Loucy (cell line): ENCODE measurements at regions not wholly inside any gene's neighbourhood (a gene's known extent, or its start where the extent isn't known, plus 50 kb on each side); places are given as distances from the start of the nearest gene placed in this dataset.

Source experiments
- H2AFZ ChIP-seq: fragments of 200-600 bp; sonication (generic); 2 replicates; pipeline ENCODE4 v1.6.0; 2016; ENCODE audit warnings: antibody characterized with exemption, mild to moderate bottlenecking, low read length, moderate library complexity
- H3F3A ChIP-seq: fragments of 200-600 bp; 2 replicates; pipeline ENCODE4 v1.6.0; 2016; ENCODE audit warnings: antibody characterized with exemption, low read depth, mild to moderate bottlenecking
- H3K27me3 ChIP-seq: fragments of 200-600 bp; sonication (generic); 2 replicates; pipeline ENCODE4 v1.6.1; 2014; ENCODE audit warnings: low read length, mild to moderate bottlenecking; ENCODE audit not compliant: insufficient read depth, poor library complexity, severe bottlenecking
- H3K36me3 ChIP-seq: fragments of 200-600 bp; sonication (generic); 2 replicates; pipeline ENCODE4 v1.6.1; 2016; ENCODE audit warnings: low read length; ENCODE audit not compliant: insufficient read depth
- H3K4me1 ChIP-seq: fragments of 200-600 bp; sonication (generic); 2 replicates; pipeline ENCODE4 v1.5.1; 2014; ENCODE audit warnings: low read length, mild to moderate bottlenecking; ENCODE audit not compliant: insufficient read depth, poor library complexity, severe bottlenecking
- H3K4me2 ChIP-seq: fragments of 200-600 bp; sonication (generic); 2 replicates; pipeline ENCODE4 v1.6.0; 2014; ENCODE audit warnings: antibody characterized with exemption, low read length, low read depth, mild to moderate bottlenecking; ENCODE audit not compliant: poor library complexity, severe bottlenecking
- H3K4me3 ChIP-seq: fragments of 200-600 bp; sonication (generic); 2 replicates; pipeline ENCODE4 v1.5.1; 2014; ENCODE audit warnings: low read length, mild to moderate bottlenecking, mixed read lengths; ENCODE audit not compliant: poor library complexity, severe bottlenecking
- H3K79me2 ChIP-seq: fragments of 200-600 bp; sonication (generic); 2 replicates; pipeline ENCODE4 v1.6.1; 2014; ENCODE audit warnings: low read length; ENCODE audit not compliant: insufficient read depth
- H3K9ac ChIP-seq: fragments of 200-600 bp; sonication (generic); 2 replicates; pipeline ENCODE4 v1.6.0; 2014; ENCODE audit warnings: mild to moderate bottlenecking, low read depth, low read length, moderate library complexity; ENCODE audit not compliant: poor library complexity, severe bottlenecking
- H3K9me2 ChIP-seq: fragments of 200-600 bp; sonication (generic); replicated peaks from 2 replicates; pipeline ENCODE4 v1.6.1; 2016; ENCODE audit warnings: low read depth, low read length, mixed read lengths
- H3K9me3 ChIP-seq: fragments of 200-600 bp; sonication (generic); 2 replicates; pipeline ENCODE4 v1.6.1; 2014; ENCODE audit warnings: mild to moderate bottlenecking, antibody characterized with exemption, low read length, low read depth; ENCODE audit not compliant: insufficient read depth
- H4K20me1 ChIP-seq: fragments of 200-600 bp; sonication (generic); 2 replicates; pipeline ENCODE4 v1.6.0; 2014; ENCODE audit warnings: antibody characterized with exemption, low read length, mild to moderate bottlenecking; ENCODE audit not compliant: insufficient read depth, poor library complexity, severe bottlenecking
- EZH2phosphoT487 ChIP-seq: fragments of 200-600 bp; IDR thresholded peaks from 2 replicates; pipeline ENCODE4 v1.6.1; 2018; ENCODE audit warnings: antibody characterized with exemption, mild to moderate bottlenecking, moderate library complexity, borderline replicate concordance
- TF ChIP-seq, protein P1 (sequence below): fragments of 200-600 bp; sonication (generic); conservative IDR thresholded peaks from 2 replicates; pipeline ENCODE4 v1.5.1; 2014; ENCODE audit warnings: mild to moderate bottlenecking, antibody characterized with exemption, low read length

DNA sequence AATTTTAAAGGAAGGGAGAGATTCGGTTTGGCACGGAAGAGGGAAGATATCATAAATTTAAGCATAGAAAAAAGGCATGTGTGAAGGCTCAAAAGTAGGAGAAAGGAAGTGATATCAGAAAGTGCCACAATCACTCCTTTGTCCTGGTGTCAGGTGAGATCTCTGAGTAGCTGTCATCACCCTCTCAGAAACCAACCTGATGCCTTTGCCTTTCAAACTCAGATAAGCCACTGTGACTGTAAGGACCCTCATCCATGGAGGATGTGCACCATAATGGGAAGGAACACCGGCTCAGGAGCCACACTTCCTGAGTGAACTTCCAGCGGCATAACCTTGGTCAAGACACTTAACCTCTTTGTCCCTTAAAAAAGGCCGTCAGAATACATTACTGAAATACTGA is 318.7 kb upstream of the SEMA6D start:
- no peak for TF ChIP-seq EZH2phosphoT487
- TF ChIP-seq, protein P1, sequence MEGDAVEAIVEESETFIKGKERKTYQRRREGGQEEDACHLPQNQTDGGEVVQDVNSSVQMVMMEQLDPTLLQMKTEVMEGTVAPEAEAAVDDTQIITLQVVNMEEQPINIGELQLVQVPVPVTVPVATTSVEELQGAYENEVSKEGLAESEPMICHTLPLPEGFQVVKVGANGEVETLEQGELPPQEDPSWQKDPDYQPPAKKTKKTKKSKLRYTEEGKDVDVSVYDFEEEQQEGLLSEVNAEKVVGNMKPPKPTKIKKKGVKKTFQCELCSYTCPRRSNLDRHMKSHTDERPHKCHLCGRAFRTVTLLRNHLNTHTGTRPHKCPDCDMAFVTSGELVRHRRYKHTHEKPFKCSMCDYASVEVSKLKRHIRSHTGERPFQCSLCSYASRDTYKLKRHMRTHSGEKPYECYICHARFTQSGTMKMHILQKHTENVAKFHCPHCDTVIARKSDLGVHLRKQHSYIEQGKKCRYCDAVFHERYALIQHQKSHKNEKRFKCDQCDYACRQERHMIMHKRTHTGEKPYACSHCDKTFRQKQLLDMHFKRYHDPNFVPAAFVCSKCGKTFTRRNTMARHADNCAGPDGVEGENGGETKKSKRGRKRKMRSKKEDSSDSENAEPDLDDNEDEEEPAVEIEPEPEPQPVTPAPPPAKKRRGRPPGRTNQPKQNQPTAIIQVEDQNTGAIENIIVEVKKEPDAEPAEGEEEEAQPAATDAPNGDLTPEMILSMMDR, result no peak
- H4K20me1 ChIP-seq, result no peaks in the 10 kb centered on the region
- H3K4me2 ChIP-seq, result no peak overlapping the region
- H2AFZ ChIP-seq, result no peak overlapping the region
- H3K9me2 ChIP-seq, result no peaks in the 10 kb centered on the region
- no peaks in the 10 kb centered on the region for H3K36me3 ChIP-seq
- no peak overlapping the region for H3K4me3 ChIP-seq
- no peaks in the 10 kb centered on the region for H3K9me3 ChIP-seq
- H3K27me3 ChIP-seq, result no peaks in the 10 kb centered on the region
- no peaks in the 10 kb centered on the region for H3K79me2 ChIP-seq
- no peak overlapping the region for H3K9ac ChIP-seq
- H3K4me1 ChIP-seq, result no peaks in the 10 kb centered on the region
- H3F3A ChIP-seq, result no peaks in the 10 kb centered on the region

DNA sequence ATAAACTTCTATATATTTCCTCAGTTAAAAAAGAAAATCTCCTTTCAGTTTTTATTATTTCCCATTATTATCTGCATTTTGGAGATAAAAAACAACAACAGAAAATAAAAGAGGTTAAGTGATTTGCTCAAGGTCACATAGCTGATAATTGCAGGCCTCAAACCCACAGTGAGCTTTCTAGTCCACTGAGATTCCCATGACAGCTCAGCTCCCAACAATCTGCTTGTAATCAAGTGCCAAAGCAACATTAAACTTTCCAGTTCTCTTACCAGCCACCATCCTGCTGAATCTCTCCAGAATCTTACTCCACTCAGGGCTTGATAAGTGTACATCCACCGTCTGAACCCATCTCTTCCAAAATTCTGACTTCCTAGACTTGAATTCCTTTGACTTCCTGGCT is 318.2 kb upstream of the SEMA6D start:
- H3K27me3 ChIP-seq, result no peaks in the 10 kb centered on the region
- H3K79me2 ChIP-seq, result no peaks in the 10 kb centered on the region
- H4K20me1 ChIP-seq, result no peaks in the 10 kb centered on the region
- H3K9me2 ChIP-seq, result no peaks in the 10 kb centered on the region
- H3K9me3 ChIP-seq, result no peaks in the 10 kb centered on the region
- no peaks in the 10 kb centered on the region for H3F3A ChIP-seq
- no peak overlapping the region for H3K4me2 ChIP-seq
- no peak overlapping the region for H2AFZ ChIP-seq
- no peak overlapping the region for H3K9ac ChIP-seq
- no peaks in the 10 kb centered on the region for H3K4me1 ChIP-seq
- H3K4me3 ChIP-seq, result no peak overlapping the region
- TF ChIP-seq, protein P1, result no peak
- TF ChIP-seq EZH2phosphoT487, result no peak
- no peaks in the 10 kb centered on the region for H3K36me3 ChIP-seq

DNA sequence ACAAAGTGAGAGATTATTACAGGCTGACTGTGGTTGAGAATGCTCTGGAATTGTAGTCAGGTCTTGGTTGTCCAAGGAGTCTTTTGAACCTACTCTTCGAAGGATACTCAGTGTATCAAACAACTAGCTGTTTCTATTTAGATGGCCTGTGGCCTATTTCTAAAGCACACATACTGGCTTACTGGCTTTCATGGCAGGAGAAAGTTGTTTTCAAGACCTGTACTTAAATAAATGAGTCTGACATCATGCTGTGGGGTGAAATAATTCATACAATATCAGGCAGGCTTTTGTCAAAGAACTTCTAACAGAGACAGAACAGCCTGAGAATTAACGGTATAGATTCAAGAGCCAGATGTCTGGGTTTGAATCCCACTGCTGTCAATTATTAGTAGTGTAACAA is 316.7 kb upstream of the SEMA6D start:
- H3K4me3 ChIP-seq, result no peak overlapping the region

More for the DNA sequence above, 316.7 kb upstream of the SEMA6D start:
- no peaks in the 10 kb centered on the region for H3F3A ChIP-seq
- H3K36me3 ChIP-seq, result no peaks in the 10 kb centered on the region
- H3K9me3 ChIP-seq, result no peaks in the 10 kb centered on the region
- no peaks in the 10 kb centered on the region for H3K27me3 ChIP-seq
- no peaks in the 10 kb centered on the region for H3K4me1 ChIP-seq
- H3K9ac ChIP-seq, result no peak overlapping the region
- no peaks in the 10 kb centered on the region for H4K20me1 ChIP-seq
- no peaks in the 10 kb centered on the region for H3K9me2 ChIP-seq
- H3K79me2 ChIP-seq, result no peaks in the 10 kb centered on the region
- no peak overlapping the region for H2AFZ ChIP-seq
- no peak overlapping the region for H3K4me2 ChIP-seq
- TF ChIP-seq EZH2phosphoT487, result no peak
- TF ChIP-seq, protein P1, result no peak
